ENCODE measurements at regions not wholly inside any gene's neighbourhood (a gene's known extent, or its start where the extent isn't known, plus 50 kb on each side); places are given as distances from the start of the nearest gene placed in this dataset.

DNA sequence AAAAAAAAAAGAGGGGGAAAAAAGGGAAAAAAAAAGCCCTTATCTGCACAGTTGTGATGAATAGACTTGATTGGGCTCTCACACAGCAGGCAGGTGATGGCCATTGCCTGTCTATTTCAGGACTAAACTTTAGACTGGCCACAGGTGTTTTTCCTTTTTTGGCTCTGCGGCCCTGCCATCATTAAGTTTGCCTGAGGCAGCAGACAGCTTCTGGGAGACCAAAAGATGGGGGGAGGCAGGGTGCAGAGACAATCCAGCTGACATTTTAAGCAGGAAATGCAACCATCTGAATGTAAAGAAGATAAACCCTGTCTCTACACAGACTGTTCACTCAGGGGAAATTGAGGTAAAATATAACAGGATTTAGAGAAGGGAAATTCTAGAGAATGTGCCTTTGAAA is 295.0 kb upstream of the KCNH8 start:
- no peak overlapping the region for H3K27ac Mint-ChIP-seq
- no peak overlapping the region for H3K4me3 Mint-ChIP-seq
- no peaks in the 10 kb centered on the region for H3K36me3 Mint-ChIP-seq
- ATAC-seq (ENCODE audit: low read depth): no peak
- no peaks in the 10 kb centered on the region for H3K4me1 Mint-ChIP-seq
- H3K9me3 Mint-ChIP-seq: peaks cover 4% of the 10 kb centered on the region
- POLR2A ChIA-PET: no interaction called here
- DNase-seq: no peak
- H3K27me3 Mint-ChIP-seq: peaks cover 5% of the 10 kb centered on the region

DNA sequence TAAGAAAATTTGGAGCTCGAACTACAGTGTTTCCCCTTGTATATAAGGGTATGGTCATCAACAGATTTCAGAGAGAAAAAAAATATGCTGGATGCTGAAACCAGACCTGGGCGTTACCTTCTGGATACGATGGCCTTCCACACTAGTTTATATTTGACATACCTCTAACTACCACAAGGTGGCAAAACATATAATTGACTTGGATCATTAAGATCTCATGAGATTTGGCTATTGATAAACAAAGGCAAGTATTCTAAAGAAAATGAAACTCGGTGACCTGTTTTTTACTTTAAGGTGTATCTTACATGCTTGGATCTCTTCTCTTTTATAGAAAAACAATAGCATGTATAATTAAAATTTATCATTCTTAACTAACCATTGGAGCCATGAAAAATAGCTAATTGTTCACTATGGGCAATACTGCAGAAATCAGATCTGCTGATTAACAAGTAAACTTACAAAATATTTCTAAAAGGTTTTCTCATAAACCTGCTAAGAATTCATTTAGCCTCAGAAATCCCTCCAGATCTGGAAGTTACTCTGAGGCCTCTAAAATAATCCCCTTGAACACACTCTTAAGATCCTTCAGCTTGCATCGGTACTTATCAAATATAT is 300.6 kb upstream of the KCNH8 start:
- no peaks in the 10 kb centered on the region for H3K36me3 Mint-ChIP-seq
- DNase-seq (no peak), ATAC-seq (ENCODE audit: low read depth) (no peak)
- H3K4me3 Mint-ChIP-seq: no peak overlapping the region
- POLR2A ChIA-PET: no interaction called here
- H3K27me3 Mint-ChIP-seq: peaks cover 5% of the 10 kb centered on the region
- no peak overlapping the region for H3K27ac Mint-ChIP-seq
- peaks cover 7% of the 10 kb centered on the region for H3K4me1 Mint-ChIP-seq
- H3K9me3 Mint-ChIP-seq: peaks cover 2% of the 10 kb centered on the region

DNA sequence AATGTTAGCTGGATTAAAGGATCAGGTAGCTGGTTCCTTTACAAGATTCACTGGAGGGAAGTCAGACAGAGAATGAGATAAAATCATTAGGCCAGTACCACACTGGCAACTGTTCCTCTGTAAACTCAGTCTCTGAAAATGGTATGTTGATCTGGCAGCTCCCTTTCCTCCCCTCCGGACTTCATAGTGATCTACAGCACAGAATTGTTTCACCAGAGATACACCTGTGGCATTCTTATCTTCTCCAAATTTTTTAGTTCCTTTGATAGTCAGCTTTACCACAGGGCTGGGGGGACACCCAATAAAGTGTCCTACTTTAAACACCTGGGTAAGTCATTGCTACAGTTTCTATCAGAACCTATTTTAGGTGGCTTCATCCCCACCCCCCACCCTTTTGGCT is 304.3 kb upstream of the KCNH8 start:
- no peaks in the 10 kb centered on the region for H3K27me3 Mint-ChIP-seq
- no peak overlapping the region for H3K4me3 Mint-ChIP-seq
- H3K27ac Mint-ChIP-seq: no peak overlapping the region
- no peaks in the 10 kb centered on the region for H3K36me3 Mint-ChIP-seq
- DNase-seq (no peak), ATAC-seq (ENCODE audit: low read depth) (no peak)
- POLR2A ChIA-PET: no interaction called here
- no peaks in the 10 kb centered on the region for H3K9me3 Mint-ChIP-seq
- H3K4me1 Mint-ChIP-seq: peaks cover 7% of the 10 kb centered on the region

DNA sequence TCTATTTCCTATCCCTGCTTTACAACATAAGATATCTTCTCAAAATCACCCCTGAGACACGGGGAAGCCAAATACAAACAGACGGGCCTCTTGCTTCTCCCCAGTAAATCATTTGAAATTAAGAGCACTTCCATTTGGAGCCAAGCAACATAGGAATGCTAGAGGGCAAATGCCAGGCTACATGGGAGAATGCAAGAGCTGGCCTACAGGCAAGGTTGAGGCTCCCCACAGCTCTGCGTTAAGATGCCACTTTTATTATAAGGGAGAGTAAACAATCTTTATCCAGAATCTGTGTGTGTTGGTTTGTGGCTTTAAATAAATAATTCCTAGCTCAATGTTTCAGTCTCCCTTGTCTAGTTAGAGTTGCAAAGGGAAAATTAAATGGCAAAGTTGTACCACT is 305.1 kb upstream of the KCNH8 start:
- POLR2A ChIA-PET: no interaction called here
- Mint-ChIP-seq H3K36me3 (no peaks in the 10 kb centered on the region), H3K9me3 (no peaks in the 10 kb centered on the region), H3K4me3 (no peak overlapping the region), H3K27ac (no peak overlapping the region), H3K4me1 (peaks cover 11% of the 10 kb centered on the region), H3K27me3 (no peaks in the 10 kb centered on the region)
- DNase-seq: no peak
- no peak for ATAC-seq (ENCODE audit: low read depth)

DNA sequence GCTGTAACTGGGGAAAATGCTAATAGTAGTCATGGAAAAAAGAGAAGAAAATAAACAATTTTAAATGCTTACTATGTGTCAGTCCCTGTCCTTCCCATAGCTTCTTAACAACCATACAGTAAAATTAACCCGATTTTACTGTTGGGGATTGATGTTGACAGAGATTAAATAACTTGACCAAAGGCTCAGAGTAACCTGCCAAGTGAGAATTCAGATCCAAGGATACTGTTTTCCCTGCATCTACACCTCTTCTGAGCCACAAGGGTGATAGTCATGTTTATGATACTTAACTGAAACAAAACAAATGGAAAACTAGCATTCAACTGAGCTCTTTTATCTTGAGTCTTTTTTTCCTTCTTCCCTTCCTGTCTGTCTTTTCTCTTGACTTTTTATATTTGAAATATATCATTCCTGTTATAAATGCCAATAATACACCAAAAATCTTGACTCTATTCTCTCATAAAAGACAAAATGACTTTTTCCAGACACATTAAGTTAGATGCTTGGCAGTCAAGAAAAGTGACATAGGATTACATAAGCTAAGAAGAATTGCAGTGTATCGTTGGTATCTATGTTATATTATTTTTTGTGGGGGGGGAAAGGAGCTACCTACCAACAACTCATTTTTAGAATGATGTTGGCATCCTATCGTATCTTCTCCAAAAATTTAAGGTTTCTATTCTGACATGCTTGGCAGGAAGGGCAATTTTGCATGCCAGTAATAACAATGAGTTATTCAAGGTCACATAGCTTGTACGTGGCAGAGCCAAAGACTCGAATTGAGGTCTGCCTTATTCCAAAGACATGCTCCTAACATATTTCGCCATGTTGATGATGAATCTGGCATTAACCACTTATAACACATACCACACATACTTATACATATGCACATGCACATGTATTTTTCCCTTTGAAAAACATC is 306.6 kb upstream of the KCNH8 start:
- Mint-ChIP-seq H3K4me3 (no peak overlapping the region), H3K27me3 (no peaks in the 10 kb centered on the region), H3K9me3 (peaks cover 1% of the 10 kb centered on the region), H3K4me1 (peaks cover 16% of the 10 kb centered on the region), H3K27ac (no peak overlapping the region), H3K36me3 (no peaks in the 10 kb centered on the region)
- POLR2A ChIA-PET: no interaction called here
- ATAC-seq (ENCODE audit: low read depth) (no peak), DNase-seq (no peak)

DNA sequence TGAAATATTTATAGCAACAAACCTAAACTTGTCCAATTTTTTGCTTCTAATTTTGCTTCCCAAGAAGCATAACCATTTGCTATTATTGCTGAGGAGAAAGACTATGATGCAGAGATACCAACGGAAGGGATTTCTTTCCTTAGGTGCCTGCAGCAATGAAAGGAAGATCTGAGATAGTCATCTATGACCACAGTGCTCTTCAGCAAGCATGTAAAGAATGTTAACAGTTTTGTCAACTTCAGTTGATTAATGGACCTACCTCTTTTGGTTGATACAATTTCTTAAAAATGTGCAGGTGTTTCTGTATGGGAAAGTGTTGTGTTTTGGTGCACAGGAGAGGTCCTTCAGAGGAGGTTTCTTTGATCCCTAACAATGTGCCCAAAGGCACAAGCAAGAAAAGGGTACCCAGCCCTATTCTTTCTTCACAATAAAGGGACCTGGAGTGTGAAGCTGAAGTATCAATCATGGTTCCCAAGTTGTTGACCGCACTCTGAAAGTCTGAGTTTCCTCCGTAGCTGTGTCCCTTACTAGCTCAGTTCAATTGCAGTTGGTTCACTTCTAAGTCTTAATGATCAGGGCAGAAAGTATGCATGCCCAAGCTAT is 307.7 kb upstream of the KCNH8 start:
- H3K27me3 Mint-ChIP-seq: no peaks in the 10 kb centered on the region
- H3K36me3 Mint-ChIP-seq: no peaks in the 10 kb centered on the region
- peaks cover 17% of the 10 kb centered on the region for H3K4me1 Mint-ChIP-seq
- no peak overlapping the region for H3K4me3 Mint-ChIP-seq
- ATAC-seq (ENCODE audit: low read depth): no peak
- POLR2A ChIA-PET: no interaction called here
- peaks cover 1% of the 10 kb centered on the region for H3K9me3 Mint-ChIP-seq
- H3K27ac Mint-ChIP-seq: no peak overlapping the region
- no peak for DNase-seq

DNA sequence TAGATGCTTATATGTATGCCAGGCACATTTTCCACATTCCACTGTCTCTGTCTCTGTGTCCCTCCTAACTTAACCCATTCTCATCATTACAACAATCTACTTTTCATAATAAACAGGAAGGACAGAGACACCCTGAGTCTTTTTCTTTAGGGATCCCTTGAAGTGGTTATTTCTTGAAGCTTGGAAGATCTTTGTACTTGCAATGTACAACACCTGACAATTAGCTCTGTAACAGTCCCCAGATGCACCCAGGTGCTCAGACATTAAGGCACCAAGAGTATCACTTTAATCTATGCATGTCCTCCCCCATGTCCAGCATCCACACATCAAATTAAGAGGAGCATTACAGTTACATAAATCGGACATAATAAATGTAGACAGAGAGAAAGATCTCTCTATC is 309.6 kb upstream of the KCNH8 start:
- no peak overlapping the region for H3K27ac Mint-ChIP-seq
- H3K4me3 Mint-ChIP-seq: no peak overlapping the region
- peaks cover 1% of the 10 kb centered on the region for H3K9me3 Mint-ChIP-seq
- ATAC-seq (ENCODE audit: low read depth) (no peak), DNase-seq (no peak)
- H3K27me3 Mint-ChIP-seq: no peaks in the 10 kb centered on the region
- POLR2A ChIA-PET: no interaction called here
- peaks cover 10% of the 10 kb centered on the region for H3K4me1 Mint-ChIP-seq
- H3K36me3 Mint-ChIP-seq: no peaks in the 10 kb centered on the region

DNA sequence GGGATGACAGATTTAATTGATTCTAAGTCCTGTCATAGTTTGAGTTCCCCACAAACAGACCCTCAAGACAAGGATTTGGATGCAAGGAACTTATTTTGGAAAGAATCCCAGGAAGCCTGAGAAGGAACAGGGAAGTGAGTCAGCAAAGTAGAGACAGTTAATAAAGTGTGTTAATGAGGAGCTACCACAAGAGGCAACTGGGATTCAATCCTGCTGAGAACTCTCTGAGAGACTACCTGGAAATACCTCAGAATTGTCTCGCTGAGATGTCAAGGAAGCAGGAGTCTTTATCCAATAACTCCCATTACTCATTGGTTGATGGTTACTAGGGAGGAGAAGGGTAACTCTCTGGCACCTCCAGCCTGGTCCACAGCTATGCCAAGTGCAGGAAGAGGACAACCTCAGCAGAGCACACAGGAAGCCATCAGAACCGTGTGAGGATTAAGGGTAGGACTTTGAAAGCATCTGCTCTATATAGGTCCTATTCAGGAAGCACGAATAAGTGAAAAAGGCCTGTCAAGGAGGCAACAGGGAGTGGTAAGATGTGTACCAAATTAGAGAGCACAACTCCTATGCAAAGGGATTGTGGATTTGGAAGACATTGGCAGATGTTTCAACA is 311.1 kb upstream of the KCNH8 start:
- DNase-seq (no peak), ATAC-seq (ENCODE audit: low read depth) (no peak)
- Mint-ChIP-seq H3K27me3 (no peaks in the 10 kb centered on the region), H3K36me3 (no peaks in the 10 kb centered on the region), H3K4me3 (no peak overlapping the region), H3K4me1 (peaks cover 10% of the 10 kb centered on the region), H3K9me3 (peaks cover 1% of the 10 kb centered on the region), H3K27ac (no peak overlapping the region)
- POLR2A ChIA-PET: no interaction called here

DNA sequence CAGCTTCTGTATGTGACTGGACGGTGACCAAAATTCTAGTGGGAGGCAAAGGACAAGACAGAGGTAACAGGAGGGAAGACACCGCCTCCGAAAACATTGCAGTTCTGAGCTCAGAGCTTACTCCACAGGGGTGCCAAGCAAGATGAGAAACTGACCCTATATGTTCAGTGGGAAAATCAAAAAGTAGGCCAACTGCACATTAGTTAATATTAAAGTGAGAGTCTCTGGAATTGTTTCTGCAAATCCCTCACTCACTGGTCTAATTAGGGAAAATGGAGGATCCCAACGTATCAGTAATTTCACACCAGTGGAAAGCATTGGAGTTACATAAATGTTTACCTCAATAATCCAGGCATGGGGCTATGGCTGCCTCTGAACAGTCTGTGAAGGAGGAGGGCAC is 313.3 kb upstream of the KCNH8 start:
- peaks cover 12% of the 10 kb centered on the region for H3K4me1 Mint-ChIP-seq
- no peak for ATAC-seq (ENCODE audit: low read depth)
- H3K9me3 Mint-ChIP-seq: peaks cover 1% of the 10 kb centered on the region
- no peak overlapping the region for H3K27ac Mint-ChIP-seq
- DNase-seq: no peak
- POLR2A ChIA-PET: no interaction called here
- no peaks in the 10 kb centered on the region for H3K27me3 Mint-ChIP-seq
- H3K4me3 Mint-ChIP-seq: no peak overlapping the region
- no peaks in the 10 kb centered on the region for H3K36me3 Mint-ChIP-seq

DNA sequence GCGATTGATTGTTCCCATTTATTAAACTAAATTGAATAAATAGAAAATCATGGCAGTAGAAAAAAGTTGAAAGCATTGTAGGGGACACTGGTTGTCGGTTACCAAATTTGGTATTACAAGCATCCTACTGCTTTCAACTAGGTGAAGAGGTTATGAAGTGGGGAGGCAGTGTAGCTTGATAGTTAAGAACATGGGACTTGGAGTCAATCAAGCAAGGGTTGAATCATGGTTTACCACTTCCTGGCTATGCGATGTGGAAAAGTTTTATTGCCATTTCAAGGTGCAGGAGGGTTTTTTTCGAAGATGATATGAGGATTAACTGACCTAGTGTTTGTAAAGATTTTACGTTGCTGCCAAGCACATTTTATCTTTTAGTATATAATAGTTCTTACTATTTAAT is 318.2 kb upstream of the KCNH8 start:
- H3K9me3 Mint-ChIP-seq: no peaks in the 10 kb centered on the region
- no peak for DNase-seq
- no peaks in the 10 kb centered on the region for H3K27me3 Mint-ChIP-seq
- POLR2A ChIA-PET: no interaction called here
- H3K4me1 Mint-ChIP-seq: peaks cover 9% of the 10 kb centered on the region
- H3K4me3 Mint-ChIP-seq: no peak overlapping the region
- peak; percentile 53 for ATAC-seq (ENCODE audit: low read depth)
- H3K36me3 Mint-ChIP-seq: no peaks in the 10 kb centered on the region
- H3K27ac Mint-ChIP-seq: no peak overlapping the region

DNA sequence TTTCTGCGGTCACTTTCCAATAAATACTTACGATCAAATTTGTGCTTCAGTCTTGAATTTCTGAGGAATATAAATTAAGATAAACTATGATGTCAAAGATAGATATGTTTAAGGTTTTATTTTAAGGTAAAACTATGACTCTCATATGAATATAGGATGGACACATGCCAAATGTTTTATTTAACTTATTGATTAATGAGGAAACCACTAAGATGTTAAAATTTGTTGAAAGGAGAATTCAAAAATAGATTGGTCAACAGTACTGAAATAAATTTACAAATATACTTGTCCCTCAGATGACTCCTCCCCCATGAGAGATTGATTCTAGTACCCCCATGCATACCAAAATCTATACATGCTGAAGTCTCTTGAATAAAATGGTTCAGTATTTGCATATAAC is 319.7 kb upstream of the KCNH8 start:
- no peaks in the 10 kb centered on the region for H3K27me3 Mint-ChIP-seq
- peaks cover 9% of the 10 kb centered on the region for H3K4me1 Mint-ChIP-seq
- H3K36me3 Mint-ChIP-seq: no peaks in the 10 kb centered on the region
- ATAC-seq (ENCODE audit: low read depth) (no peak), DNase-seq (no peak)
- no peaks in the 10 kb centered on the region for H3K9me3 Mint-ChIP-seq
- POLR2A ChIA-PET: no interaction called here
- no peak overlapping the region for H3K4me3 Mint-ChIP-seq
- no peak overlapping the region for H3K27ac Mint-ChIP-seq

DNA sequence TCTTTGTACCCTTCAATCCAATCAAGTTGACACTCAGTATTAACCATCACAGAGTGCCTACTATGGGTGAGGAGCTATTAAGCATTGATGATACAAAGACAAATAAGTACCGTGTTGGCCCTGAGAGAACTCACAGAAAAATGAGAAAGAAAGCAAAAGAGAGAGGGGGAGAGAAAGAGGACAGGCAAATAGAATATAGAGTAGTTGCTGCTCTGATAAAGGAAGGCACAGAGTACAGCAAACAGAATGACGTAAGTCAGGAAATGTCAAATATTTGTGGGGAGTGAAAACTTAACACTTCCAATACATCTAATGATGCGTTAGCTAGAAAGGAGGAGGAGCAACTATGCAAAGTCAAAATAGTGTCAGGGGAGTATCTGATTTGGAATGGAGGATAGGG is 320.6 kb upstream of the KCNH8 start:
- Mint-ChIP-seq H3K27me3 (no peaks in the 10 kb centered on the region), H3K9me3 (no peaks in the 10 kb centered on the region), H3K27ac (no peak overlapping the region), H3K4me1 (peaks cover 9% of the 10 kb centered on the region), H3K36me3 (no peaks in the 10 kb centered on the region), H3K4me3 (no peak overlapping the region)
- POLR2A ChIA-PET: no interaction called here
- DNase-seq (no peak), ATAC-seq (ENCODE audit: low read depth) (peak; percentile 35)

DNA sequence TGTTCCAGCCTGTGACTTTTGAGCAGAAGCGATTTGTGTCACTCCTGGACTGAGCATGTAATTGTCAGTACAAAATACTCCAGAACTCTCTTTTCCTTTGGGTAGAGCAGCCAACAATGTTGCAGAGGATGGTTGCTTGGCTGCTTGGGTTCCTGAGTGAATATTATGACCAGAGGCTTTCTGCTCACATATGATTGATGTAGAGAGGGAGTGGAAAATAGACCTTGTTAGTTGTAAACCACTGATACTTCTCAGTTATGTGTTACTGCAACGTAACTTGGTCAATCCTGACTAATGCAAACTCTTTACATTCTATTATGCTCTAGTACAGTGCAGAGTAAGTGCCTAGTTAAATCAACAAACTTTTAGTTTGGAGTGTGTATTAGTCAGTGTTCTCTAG is 322.6 kb upstream of the KCNH8 start:
- Mint-ChIP-seq H3K27me3 (no peaks in the 10 kb centered on the region), H3K9me3 (peaks cover 3% of the 10 kb centered on the region), H3K4me3 (no peak overlapping the region), H3K27ac (no peak overlapping the region), H3K36me3 (no peaks in the 10 kb centered on the region), H3K4me1 (peaks cover 9% of the 10 kb centered on the region)
- peak; percentile 49 for ATAC-seq (ENCODE audit: low read depth)
- POLR2A ChIA-PET: no interaction called here
- DNase-seq: no peak

DNA sequence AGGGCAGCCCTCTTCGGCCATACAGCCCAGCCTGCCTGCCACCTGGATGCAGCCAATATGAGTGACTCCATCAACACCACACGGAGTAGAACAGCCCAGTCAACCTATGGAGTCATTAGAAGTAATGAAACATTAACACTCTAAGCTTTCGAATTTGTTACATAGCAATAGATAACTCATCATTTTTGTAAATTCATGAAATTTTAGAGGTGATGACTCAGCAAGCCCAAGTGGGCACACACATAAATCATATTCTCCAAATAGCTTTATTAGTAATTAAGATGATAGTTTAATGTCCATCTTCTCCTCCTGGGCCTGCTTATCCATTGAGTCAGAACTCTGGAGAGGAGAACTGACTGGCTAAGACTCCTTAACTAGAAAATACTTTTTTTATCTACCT is 335.0 kb upstream of the KCNH8 start:
- H3K9me3 Mint-ChIP-seq: peaks cover 2% of the 10 kb centered on the region
- H3K4me3 Mint-ChIP-seq: no peak overlapping the region
- H3K27me3 Mint-ChIP-seq: peaks cover 2% of the 10 kb centered on the region
- H3K27ac Mint-ChIP-seq: no peak overlapping the region
- peaks cover 3% of the 10 kb centered on the region for H3K4me1 Mint-ChIP-seq
- POLR2A ChIA-PET: no interaction called here
- DNase-seq (no peak), ATAC-seq (ENCODE audit: low read depth) (no peak)
- peaks cover 5% of the 10 kb centered on the region for H3K36me3 Mint-ChIP-seq

Data from activated naive CD8-positive, alpha-beta T cell treated with anti-CD3 and anti-CD28 coated beads, Interleukin-2, amount 10 ng/mL, durations not matched to agents 7 days and 5 days (primary cell).